Thyroid gland (tissue), 4 donors: ENCODE measurements at regions not wholly inside any gene's neighbourhood (a gene's known extent, or its start where the extent isn't known, plus 50 kb on each side); places are given as distances from the start of the nearest gene placed in this dataset.

Experiments used
- CTCF ChIP-seq, 6 experiments: fragments of 200-600 bp in 3 of 6; fragments of 450-650 bp in 3 of 6; sonication (generic) in 3 of 6; IDR thresholded peaks; one replicate each; pipeline ENCODE4 v1.5.1; 2016 to 2019; ENCODE audit warnings: antibody characterized with exemption in 6 of 6, mild to moderate bottlenecking in 2 of 6, inconsistent platforms in 1 of 6, moderate library complexity in 1 of 6
- POLR2A ChIP-seq, 2 donors: fragments of 450-650 bp; IDR thresholded peaks; one replicate each; pipeline ENCODE4 v1.6.1; 2017; ENCODE audit warnings: antibody characterized with exemption in 2 of 2, mild to moderate bottlenecking in 2 of 2, moderate library complexity in 1 of 2

DNA sequence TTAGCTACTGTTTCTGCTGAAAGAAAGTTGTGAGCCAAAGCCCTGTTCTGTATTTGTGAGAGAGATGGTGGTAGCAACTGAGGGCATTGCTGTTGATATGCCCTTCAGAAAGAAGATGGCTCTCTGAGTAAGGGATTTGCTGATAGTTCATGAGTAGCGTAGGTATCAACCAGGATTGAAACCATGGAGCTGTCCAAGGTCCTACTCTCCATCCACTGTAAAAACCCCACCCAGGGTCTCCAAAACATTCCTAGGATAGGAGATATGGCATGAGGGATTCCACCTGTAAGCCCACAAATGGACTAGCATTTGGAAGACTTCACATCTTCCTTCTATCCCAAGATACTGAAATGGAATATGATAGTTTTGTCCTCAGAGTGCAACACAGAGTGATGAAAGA is 277.1 kb upstream of the PRKX start:
- TF ChIP-seq CTCF (IDR thresholded peaks at IDR 0.05) (no peak), POLR2A (IDR thresholded peaks at IDR 0.05) (no peak)
